Stimulated activated CD4-positive, alpha-beta T cell treated with anti-CD3 and anti-CD28 coated beads, TNF-alpha, amount 100 ng/mL, for 48 hours (primary cell): ENCODE measurements at regions not wholly inside any gene's neighbourhood (a gene's known extent, or its start where the extent isn't known, plus 50 kb on each side); places are given as distances from the start of the nearest gene placed in this dataset.
"Not testable (repeated sequence)": the region's sequence is repeated elsewhere in the genome, so short reads cannot be mapped to it uniquely, and the experiment has no call there.

Experiments used
- DNase-seq, 3 donors: peaks; one replicate each; pipeline ENCODE4 v3.0.0-alpha.2; 2020; ENCODE audit warnings: low read depth in 3 of 3

GRCh38 chr18:27581296-27581904 is 396.3 kb upstream of the CHST9 start:
- DNase-seq = no peak

GRCh38 chr18:27579364-27579763 is 394.3 kb upstream of the CHST9 start:
- no peak for DNase-seq

- no peak for DNase-seq
Observed at GRCh38 chr18:27577752-27578151, 392.6 kb upstream of the CHST9 start.

GRCh38 chr18:27577265-27577664 is 392.2 kb upstream of the CHST9 start:
- no peak for DNase-seq

GRCh38 chr18:27567434-27567833 is 382.3 kb upstream of the CHST9 start:
- no peak for DNase-seq

- DNase-seq = no peak
Observed at GRCh38 chr18:27564066-27564465, 379.0 kb upstream of the CHST9 start.

- DNase-seq = no peak
Observed at GRCh38 chr18:27558388-27559155, 373.5 kb upstream of the CHST9 start.

- no peak for DNase-seq
Observed at GRCh38 chr18:27556741-27557140, 371.6 kb upstream of the CHST9 start.

- DNase-seq = no peak
Observed at GRCh38 chr18:27549335-27550039, 364.4 kb upstream of the CHST9 start.

- no peak for DNase-seq
Observed at GRCh38 chr18:27546991-27547390, 361.9 kb upstream of the CHST9 start.

- DNase-seq = no peak
Observed at GRCh38 chr18:27544206-27544605, 359.1 kb upstream of the CHST9 start.

- no peak for DNase-seq
Observed at GRCh38 chr18:27541293-27541692, 356.2 kb upstream of the CHST9 start.

- DNase-seq = no peak
Observed at GRCh38 chr18:27540111-27540510, 355.0 kb upstream of the CHST9 start.

GRCh38 chr18:27528925-27529521 is 343.9 kb upstream of the CHST9 start:
- DNase-seq = no peak

- DNase-seq = no peak
Observed at GRCh38 chr18:27527856-27528255, 342.7 kb upstream of the CHST9 start.

- no peak for DNase-seq
Observed at GRCh38 chr18:27520401-27520800, 335.3 kb upstream of the CHST9 start.

- DNase-seq = not testable (repeated sequence)
Observed at GRCh38 chr18:27510036-27510633, 325.0 kb upstream of the CHST9 start.

- no peak for DNase-seq
Observed at GRCh38 chr18:27501671-27502070, 316.6 kb upstream of the CHST9 start.

- no peak for DNase-seq
Observed at GRCh38 chr18:27500531-27500930, 315.4 kb upstream of the CHST9 start.

- no peak for DNase-seq
Observed at GRCh38 chr18:27497246-27497645, 312.1 kb upstream of the CHST9 start.

GRCh38 chr18:27493182-27493581 is 308.1 kb upstream of the CHST9 start:
- DNase-seq = no peak

- no peak for DNase-seq
Observed at GRCh38 chr18:27491772-27492171, 306.7 kb upstream of the CHST9 start.
